Activated CD8-positive, alpha-beta T cell treated with anti-CD3 and anti-CD28 coated beads for 36 hours (primary cell): ENCODE measurements at regions not wholly inside any gene's neighbourhood (a gene's known extent, or its start where the extent isn't known, plus 50 kb on each side); places are given as distances from the start of the nearest gene placed in this dataset.

Experiments used
- ATAC-seq: fragments of 200-7000 bp; cut with Tn5 transposase; one replicate; pipeline ENCODE4 v1.10.0; 2021; ENCODE audit warnings: mild to moderate bottlenecking, moderate library complexity
- CTCF ChIA-PET: fragments of 350-600 bp; sonication (Branson Sonifier 250); formaldehyde crosslinking; loops from one replicate; lab custom pipeline; 2021; ENCODE audit warnings: antibody characterized with exemption; lab: Charles Lee
- POLR2A ChIA-PET: fragments of 350-600 bp; sonication (Branson Sonifier 250); formaldehyde crosslinking; loops from one replicate; lab custom pipeline; 2021; ENCODE audit warnings: antibody characterized with exemption; lab: Charles Lee
- DNase-seq: peaks from one replicate; pipeline ENCODE4 v3.0.0-alpha.2; 2020
- H3K27ac Mint-ChIP-seq: one replicate; pipeline ENCODE4 v1.8.0; 2021; ENCODE audit warnings: mild to moderate bottlenecking, mixed read lengths
- H3K27me3 Mint-ChIP-seq: one replicate; pipeline ENCODE4 v1.8.0; 2021; ENCODE audit warnings: mixed read lengths
- H3K36me3 Mint-ChIP-seq: one replicate; pipeline ENCODE4 v1.8.0; 2021; ENCODE audit warnings: low read depth, mixed read lengths
- H3K4me1 Mint-ChIP-seq: one replicate; pipeline ENCODE4 v1.8.0; 2021; ENCODE audit warnings: low read depth, mixed read lengths
- H3K4me3 Mint-ChIP-seq: one replicate; pipeline ENCODE4 v1.8.0; 2021; ENCODE audit warnings: mild to moderate bottlenecking, moderate library complexity, mixed read lengths
- H3K9me3 Mint-ChIP-seq: one replicate; pipeline ENCODE4 v1.8.0; 2021; ENCODE audit warnings: mixed read lengths
- CTCF ChIP-seq: fragments of 200-600 bp; IDR thresholded peaks from one replicate; pipeline ENCODE4 v1.8.0; 2022; ENCODE audit warnings: antibody characterized with exemption, mild to moderate bottlenecking
- intact Hi-C: fragments of 100-400 bp; cut with micrococcal nuclease; formaldehyde crosslinking; loops from one replicate; pipeline ENCODE4 v1.10.0; 2022

- ChIA-PET POLR2A (no interaction called here), CTCF (no interaction called here)
- no peaks in the 10 kb centered on the region for H3K27me3 Mint-ChIP-seq
- TF ChIP-seq CTCF, result no peak
- H3K4me1 Mint-ChIP-seq, result no peaks in the 10 kb centered on the region
- ATAC-seq, result no peak
- no peaks in the 10 kb centered on the region for H3K36me3 Mint-ChIP-seq
- H3K9me3 Mint-ChIP-seq, result no peaks in the 10 kb centered on the region
- H3K4me3 Mint-ChIP-seq, result no peak overlapping the region
- no peak overlapping the region for H3K27ac Mint-ChIP-seq
- intact Hi-C loops, result no loop called here
- DNase-seq, result no peak
Measured at GRCh38 chr1:165067829-165068228, 288.7 kb downstream of the LMX1A start.

- Mint-ChIP-seq H3K4me1 (no peaks in the 10 kb centered on the region), H3K27me3 (no peaks in the 10 kb centered on the region), H3K4me3 (no peak overlapping the region), H3K27ac (no peak overlapping the region), H3K9me3 (no peaks in the 10 kb centered on the region), H3K36me3 (no peaks in the 10 kb centered on the region)
- no peak for ATAC-seq
- ChIA-PET CTCF (no interaction called here), POLR2A (no interaction called here)
- no peak for DNase-seq
- TF ChIP-seq CTCF, result no peak
- intact Hi-C loops, result no loop called here
Measured at GRCh38 chr1:165063181-165063965, 293.1 kb downstream of the LMX1A start.

- CTCF ChIA-PET, result no interaction called here
- no peaks in the 10 kb centered on the region for H3K9me3 Mint-ChIP-seq
- H3K27me3 Mint-ChIP-seq, result no peaks in the 10 kb centered on the region
Measured at GRCh38 chr1:165062346-165062745, 294.2 kb downstream of the LMX1A start.

GRCh38 chr1:165060285-165060793 lies 296.2 kb downstream of the LMX1A start:
- ChIA-PET POLR2A (no interaction called here), CTCF (no interaction called here)
- DNase-seq, result no peak
- Mint-ChIP-seq H3K4me3 (no peak overlapping the region), H3K9me3 (no peaks in the 10 kb centered on the region), H3K4me1 (no peaks in the 10 kb centered on the region), H3K27me3 (no peaks in the 10 kb centered on the region), H3K27ac (no peak overlapping the region), H3K36me3 (no peaks in the 10 kb centered on the region)
- no peak for TF ChIP-seq CTCF
- intact Hi-C loops, result no loop called here
- ATAC-seq, result no peak

More at GRCh38 chr1:165062346-165062745, 294.2 kb downstream of the LMX1A start:
- POLR2A ChIA-PET, result no interaction called here
- no peak for DNase-seq
- Mint-ChIP-seq H3K27ac (no peak overlapping the region), H3K4me1 (no peaks in the 10 kb centered on the region), H3K36me3 (no peaks in the 10 kb centered on the region), H3K4me3 (no peak overlapping the region)
- intact Hi-C loops, result no loop called here
- no peak for TF ChIP-seq CTCF
- no peak for ATAC-seq

- Mint-ChIP-seq H3K9me3 (no peaks in the 10 kb centered on the region), H3K4me3 (no peak overlapping the region), H3K4me1 (no peaks in the 10 kb centered on the region), H3K27me3 (peaks cover under 1% of the 10 kb centered on the region), H3K36me3 (no peaks in the 10 kb centered on the region), H3K27ac (no peak overlapping the region)
- DNase-seq (no peak), ATAC-seq (no peak)
- CTCF ChIA-PET, result no interaction called here
- POLR2A ChIA-PET, result no interaction called here
- no peak for TF ChIP-seq CTCF
- intact Hi-C loops, result no loop called here
Measured at GRCh38 chr1:165057956-165058355, 298.6 kb downstream of the LMX1A start.
